Right atrium auricular region (tissue), 2 donors: ENCODE measurements at regions not wholly inside any gene's neighbourhood (a gene's known extent, or its start where the extent isn't known, plus 50 kb on each side); places are given as distances from the start of the nearest gene placed in this dataset.

Source experiments
- DNase-seq: peaks from one replicate; pipeline ENCODE4 v3.0.0-alpha.2; 2019; ENCODE audit warnings: low spot score
- H3K27ac ChIP-seq, 2 donors: fragments of 200-600 bp; sonication (generic); 1 replicate in 1 of 2; 2 replicates in 1 of 2; pipeline ENCODE4 v1.5.1; 2016 to 2019
- H3K27me3 ChIP-seq, 2 donors: fragments of 200-600 bp; sonication (generic); one replicate each; pipeline versions ENCODE4 v1.5.1 to v1.6.0; 2017 to 2019
- H3K36me3 ChIP-seq: fragments of 200-600 bp; sonication (generic); one replicate; pipeline ENCODE4 v1.5.1; 2016
- H3K4me1 ChIP-seq, 2 donors: fragments of 200-600 bp; sonication (generic); one replicate each; pipeline versions ENCODE4 v1.5.1 to v1.6.0; 2017 to 2019
- H3K4me3 ChIP-seq, 2 donors: fragments of 200-600 bp; sonication (generic); 1 replicate in 1 of 2; 2 replicates in 1 of 2; pipeline ENCODE4 v1.5.1; 2017 to 2019; ENCODE audit warnings: mild to moderate bottlenecking in 1 of 2, moderate library complexity in 1 of 2
- H3K9me3 ChIP-seq, 2 donors: fragments of 200-600 bp; sonication (generic); one replicate each; pipeline ENCODE4 v1.5.1; 2019
- CTCF ChIP-seq, 2 donors: fragments of 200-600 bp; sonication (generic); IDR thresholded peaks; one replicate each; pipeline ENCODE4 v1.5.1; 2019; ENCODE audit warnings: antibody characterized with exemption in 2 of 2

GRCh38 chr2:193556766-193557470 lies 1362.2 kb upstream of the TMEFF2 start:
- no peaks in the 10 kb centered on the region for H3K27me3 ChIP-seq
- DNase-seq, result no peak
- no peak for TF ChIP-seq CTCF (IDR thresholded peaks at IDR 0.05)

GRCh38 chr2:193549661-193550060 lies 1354.9 kb upstream of the TMEFF2 start:
- no peak overlapping the region for H3K27ac ChIP-seq
- peaks cover 0 to 13% of the 10 kb centered on the region in 2 donors for H3K9me3 ChIP-seq
- no peak overlapping the region for H3K4me3 ChIP-seq
- no peak for DNase-seq
- H3K27me3 ChIP-seq, result no peaks in the 10 kb centered on the region
- no peaks in the 10 kb centered on the region for H3K36me3 ChIP-seq
- no peaks in the 10 kb centered on the region for H3K4me1 ChIP-seq
- TF ChIP-seq CTCF (IDR thresholded peaks at IDR 0.05), result no peak

More at GRCh38 chr2:193556766-193557470, 1362.2 kb upstream of the TMEFF2 start:
- Histone ChIP-seq H3K4me1 (no peaks in the 10 kb centered on the region), H3K36me3 (no peaks in the 10 kb centered on the region), H3K9me3 (peaks cover 0 to 2% of the 10 kb centered on the region in 2 donors), H3K27ac (no peak overlapping the region), H3K4me3 (no peak overlapping the region)

GRCh38 chr2:193542762-193543161 lies 1348.0 kb upstream of the TMEFF2 start:
- Histone ChIP-seq H3K4me1 (no peaks in the 10 kb centered on the region), H3K4me3 (no peak overlapping the region), H3K9me3 (no peaks in the 10 kb centered on the region), H3K36me3 (no peaks in the 10 kb centered on the region), H3K27ac (no peak overlapping the region), H3K27me3 (no peaks in the 10 kb centered on the region)
- DNase-seq, result no peak
- no peak for TF ChIP-seq CTCF (IDR thresholded peaks at IDR 0.05)

- H3K4me3 ChIP-seq, result no peak overlapping the region
- TF ChIP-seq CTCF (IDR thresholded peaks at IDR 0.05), result no peak
- no peaks in the 10 kb centered on the region for H3K9me3 ChIP-seq
- H3K36me3 ChIP-seq, result no peaks in the 10 kb centered on the region
- no peak for DNase-seq
- H3K4me1 ChIP-seq, result no peaks in the 10 kb centered on the region
- H3K27me3 ChIP-seq, result no peaks in the 10 kb centered on the region
- no peak overlapping the region for H3K27ac ChIP-seq
Observed at GRCh38 chr2:193539188-193539587, 1344.5 kb upstream of the TMEFF2 start.

- H3K36me3 ChIP-seq, result no peaks in the 10 kb centered on the region
- no peak for TF ChIP-seq CTCF (IDR thresholded peaks at IDR 0.05)
Observed at GRCh38 chr2:193538061-193538460, 1343.3 kb upstream of the TMEFF2 start.

GRCh38 chr2:193537531-193537930 lies 1342.8 kb upstream of the TMEFF2 start:
- no peaks in the 10 kb centered on the region for H3K4me1 ChIP-seq
- no peaks in the 10 kb centered on the region for H3K9me3 ChIP-seq
- H3K27ac ChIP-seq, result no peak overlapping the region
- no peak for TF ChIP-seq CTCF (IDR thresholded peaks at IDR 0.05)
- no peak overlapping the region for H3K4me3 ChIP-seq
- no peak for DNase-seq
- H3K36me3 ChIP-seq, result no peaks in the 10 kb centered on the region
- H3K27me3 ChIP-seq, result no peaks in the 10 kb centered on the region

More at GRCh38 chr2:193538061-193538460, 1343.3 kb upstream of the TMEFF2 start:
- H3K4me3 ChIP-seq, result no peak overlapping the region
- no peaks in the 10 kb centered on the region for H3K4me1 ChIP-seq
- no peaks in the 10 kb centered on the region for H3K27me3 ChIP-seq
- no peak overlapping the region for H3K27ac ChIP-seq
- no peak for DNase-seq
- H3K9me3 ChIP-seq, result no peaks in the 10 kb centered on the region
